GM21381 (cell line): ENCODE measurements at regions not wholly inside any gene's neighbourhood (a gene's known extent, or its start where the extent isn't known, plus 50 kb on each side); places are given as distances from the start of the nearest gene placed in this dataset.
"Not testable (repeated sequence)": the region's sequence is repeated elsewhere in the genome, so short reads cannot be mapped to it uniquely, and the experiment has no call there.

Experiments used
- ATAC-seq: cut with Tn5 transposase; IDR thresholded peaks from one replicate; pipeline ENCODE4 v1.9.1; 2021; ENCODE audit warnings: mild to moderate bottlenecking, moderate library complexity; ENCODE audit not compliant: unreplicated experiment

DNA sequence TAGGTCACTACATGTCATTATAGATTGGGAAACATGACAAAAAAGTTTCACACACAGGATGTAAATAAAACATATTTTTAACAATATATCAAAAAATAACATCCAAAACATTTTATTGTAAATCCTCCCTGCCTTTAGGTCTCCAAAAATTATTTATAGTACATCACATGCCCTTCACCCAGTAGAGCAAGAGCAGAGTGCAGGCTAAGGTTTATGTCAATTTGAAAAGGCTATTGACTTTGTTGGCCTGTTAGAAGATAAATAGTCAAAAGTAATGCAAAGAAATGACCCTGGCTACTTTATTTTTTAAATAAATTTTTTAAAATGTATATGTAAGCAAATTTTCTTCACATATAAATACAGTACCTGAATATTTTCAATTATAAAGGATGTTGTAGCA, 983.7 kb downstream of the RAB28 start:
- no peak for ATAC-seq

DNA sequence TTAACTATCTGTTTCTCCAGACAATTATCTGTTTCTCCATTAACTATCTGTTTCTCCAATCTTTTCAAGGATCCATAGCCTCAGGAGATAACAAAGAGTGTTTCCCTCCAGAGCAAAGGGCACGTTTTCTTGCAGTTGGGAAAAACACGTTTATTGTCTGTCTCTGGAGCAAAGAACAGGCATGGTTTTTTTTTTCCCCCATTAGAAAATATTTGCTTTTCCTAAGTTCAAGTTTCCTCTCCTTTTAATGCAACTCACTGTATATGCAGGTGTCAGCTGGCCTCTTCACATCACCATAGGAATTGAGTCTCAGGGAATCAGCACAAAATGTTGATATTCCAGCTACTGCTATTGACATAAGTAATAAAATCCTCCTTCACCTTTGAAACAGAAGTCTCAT, 984.4 kb downstream of the RAB28 start:
- ATAC-seq = no peak

DNA sequence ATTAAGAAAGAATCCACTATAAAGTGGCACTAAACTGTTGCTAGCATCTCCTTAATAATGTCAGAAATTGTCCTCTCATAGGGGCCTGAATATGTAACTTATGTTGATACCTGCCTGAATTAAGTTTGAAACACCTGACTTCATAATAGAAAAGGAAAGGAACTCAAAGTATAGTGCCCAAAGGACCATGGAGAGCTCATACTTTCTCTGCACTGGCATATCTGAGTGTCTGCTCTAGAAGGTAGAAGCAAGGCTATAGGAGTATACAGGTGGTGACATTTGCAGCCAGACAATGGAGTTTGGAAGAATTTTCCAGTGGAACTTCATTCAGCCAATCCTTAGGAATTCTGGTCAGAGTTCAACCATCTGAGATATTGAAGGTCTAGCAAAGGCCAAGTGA, 988.9 kb downstream of the RAB28 start:
- no peak for ATAC-seq

DNA sequence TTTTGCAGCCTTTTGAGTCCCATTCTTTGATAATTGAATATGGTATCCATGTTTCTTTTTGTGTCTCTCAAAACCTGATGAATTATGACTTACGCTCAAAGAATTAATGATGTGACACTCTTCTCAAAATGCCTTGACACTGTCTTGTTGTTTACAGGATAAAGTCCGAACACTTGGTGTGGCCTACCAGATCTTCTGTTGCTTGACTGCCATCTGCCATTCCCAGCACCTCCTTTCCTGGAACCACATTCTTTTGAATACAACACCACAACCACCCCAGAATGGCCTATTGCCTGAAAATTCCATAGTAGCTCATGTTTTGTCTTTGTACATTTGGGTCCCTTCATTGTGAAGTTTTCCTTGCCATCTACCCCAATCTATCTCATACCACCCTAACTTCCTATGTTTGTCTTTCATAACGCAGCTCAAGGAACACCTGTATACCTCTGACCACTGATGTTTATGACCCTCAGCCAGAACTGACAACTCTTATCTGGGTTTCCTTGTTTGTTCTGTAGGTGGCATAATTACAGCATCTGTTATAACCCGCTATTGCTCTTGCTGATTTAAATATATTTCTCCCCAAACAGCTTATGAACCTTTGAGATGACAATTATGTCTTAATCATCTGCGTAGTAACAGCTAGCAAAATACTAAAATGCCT, 991.3 kb downstream of the RAB28 start:
- ATAC-seq = no peak

DNA sequence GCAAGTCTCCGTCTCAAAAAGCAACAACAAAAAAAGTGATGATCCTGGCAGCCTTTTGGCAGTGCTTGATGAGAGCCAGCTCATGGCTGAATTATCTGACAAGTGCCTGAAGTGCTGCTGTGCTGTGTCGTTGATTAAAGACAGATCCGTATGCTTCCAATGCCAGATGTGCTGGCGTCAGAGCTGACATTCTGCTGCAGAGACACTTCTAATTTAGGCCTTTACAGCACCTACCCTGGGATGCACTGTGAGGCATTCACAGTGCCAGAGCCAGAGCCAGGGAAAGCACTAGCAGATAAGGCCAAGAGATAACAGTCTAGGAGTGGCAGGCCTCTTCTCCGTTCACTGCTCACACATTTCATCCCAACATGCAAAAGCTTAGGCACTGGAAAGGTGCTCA, 995.5 kb downstream of the RAB28 start:
- ATAC-seq = no peak

DNA sequence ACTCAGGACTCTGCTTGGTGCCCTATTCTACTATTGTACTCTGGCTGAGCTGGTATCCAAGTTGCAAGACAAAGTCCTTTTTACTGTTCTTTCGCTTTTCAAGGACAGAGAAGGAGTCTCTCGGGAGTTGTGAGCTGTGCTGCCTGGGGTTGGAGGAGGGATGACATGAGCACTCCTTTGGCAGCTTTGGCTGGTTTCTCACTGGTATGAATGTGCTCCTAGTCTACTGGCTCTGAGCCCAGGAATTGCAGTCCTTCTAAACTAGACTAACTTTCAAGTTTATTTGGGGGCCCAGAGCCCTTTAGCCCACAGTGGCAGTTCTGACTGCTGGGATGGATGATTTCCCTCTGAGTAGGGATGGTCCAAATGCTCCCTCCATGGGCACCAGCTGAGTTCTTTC, 997.1 kb downstream of the RAB28 start:
- ATAC-seq = no peak

DNA sequence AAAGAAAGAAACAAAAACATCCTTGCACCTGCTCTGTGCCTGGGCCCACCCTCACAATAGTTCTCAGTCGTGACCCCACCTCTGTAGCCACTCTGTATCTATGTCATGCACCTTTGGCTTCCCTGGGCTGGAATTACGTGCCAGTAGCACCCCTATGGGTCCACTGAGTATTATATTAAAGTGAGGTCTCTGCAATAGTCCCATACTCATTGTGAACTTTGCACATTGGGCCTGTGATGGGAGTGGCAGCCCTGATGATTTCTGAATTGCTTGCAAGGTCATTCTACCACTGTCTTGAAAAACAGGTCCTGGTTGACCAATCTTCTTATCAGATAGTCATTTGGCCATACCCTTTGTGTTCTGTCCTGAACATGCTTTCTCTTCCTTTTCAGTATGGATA, 1012.1 kb downstream of the RAB28 start:
- no peak for ATAC-seq

DNA sequence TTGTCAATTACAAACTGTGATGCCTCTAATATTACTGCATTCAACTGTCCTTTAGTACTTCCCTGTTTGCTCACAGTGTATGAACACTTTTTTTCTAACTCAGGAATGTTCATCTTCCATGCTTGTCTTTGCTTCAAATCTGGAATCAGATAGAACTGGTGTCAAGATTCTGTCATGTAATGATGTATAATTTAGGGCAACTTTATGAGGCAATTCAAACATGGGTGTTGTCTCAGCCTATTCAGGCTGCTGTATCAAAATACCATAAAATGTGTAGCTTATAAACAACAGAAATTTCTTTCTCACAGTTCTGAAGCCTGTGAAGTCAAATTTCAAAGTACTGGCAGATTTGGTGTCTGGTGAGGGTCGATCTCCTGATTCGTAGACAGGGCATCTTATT, 1012.9 kb downstream of the RAB28 start:
- ATAC-seq = no peak

DNA sequence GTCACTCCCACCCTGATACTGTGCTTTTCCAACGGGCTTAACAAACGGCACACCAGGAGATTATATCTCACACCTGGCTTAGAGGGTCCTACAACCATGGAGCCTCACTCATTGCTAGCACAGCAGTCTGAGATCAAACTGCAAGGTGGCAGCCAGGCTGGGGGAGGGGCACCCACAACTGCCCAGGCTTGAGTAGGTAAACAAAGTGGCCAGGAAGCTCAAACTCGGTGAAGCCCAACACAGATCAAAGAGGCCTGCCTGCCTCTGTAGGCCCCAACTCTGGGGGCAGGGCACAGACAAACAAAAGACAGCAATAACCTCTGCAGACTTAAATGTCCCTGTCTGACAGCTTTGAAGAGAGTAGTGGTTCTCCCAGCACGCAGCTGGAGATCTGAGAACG, 1022.6 kb downstream of the RAB28 start:
- ATAC-seq = not testable (repeated sequence)

DNA sequence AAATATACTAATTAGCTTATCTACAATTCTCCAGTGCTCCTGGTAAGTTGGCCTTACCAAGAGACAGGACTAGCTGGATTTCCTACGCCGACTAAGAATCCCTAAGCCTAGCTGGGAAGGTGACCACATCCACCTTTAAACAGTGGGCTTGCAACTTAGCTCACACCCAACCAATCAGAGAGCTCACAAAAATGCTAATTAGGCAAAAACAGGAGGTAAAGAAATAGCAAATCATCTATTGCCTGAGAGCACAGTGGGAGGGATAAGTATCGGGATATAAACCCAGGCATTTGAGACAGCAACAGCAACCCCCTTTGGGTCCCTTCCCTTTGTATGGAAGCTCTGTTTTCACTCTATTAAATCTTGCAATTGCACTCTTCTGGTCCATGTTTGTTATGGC, 1025.0 kb downstream of the RAB28 start:
- ATAC-seq = no peak

DNA sequence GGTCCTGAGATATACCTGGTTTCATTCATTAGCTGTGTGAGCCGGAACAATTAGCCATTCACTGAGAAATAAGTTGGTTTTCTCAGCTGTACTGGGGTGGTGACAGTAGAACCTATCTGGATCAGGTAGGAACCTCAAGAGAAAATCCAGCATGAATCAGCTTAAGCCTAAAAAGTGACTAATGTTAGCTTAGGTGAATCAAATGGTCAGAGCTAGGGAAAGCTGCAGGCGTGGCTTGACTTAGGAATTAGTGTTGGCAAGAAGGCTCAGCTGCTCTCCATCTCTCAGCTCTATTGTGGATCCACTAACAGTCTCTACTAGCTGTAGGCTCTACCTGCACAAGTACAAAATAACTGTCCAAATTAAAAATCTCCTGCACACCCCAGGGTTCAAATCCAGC, 1025.5 kb downstream of the RAB28 start:
- no peak for ATAC-seq

DNA sequence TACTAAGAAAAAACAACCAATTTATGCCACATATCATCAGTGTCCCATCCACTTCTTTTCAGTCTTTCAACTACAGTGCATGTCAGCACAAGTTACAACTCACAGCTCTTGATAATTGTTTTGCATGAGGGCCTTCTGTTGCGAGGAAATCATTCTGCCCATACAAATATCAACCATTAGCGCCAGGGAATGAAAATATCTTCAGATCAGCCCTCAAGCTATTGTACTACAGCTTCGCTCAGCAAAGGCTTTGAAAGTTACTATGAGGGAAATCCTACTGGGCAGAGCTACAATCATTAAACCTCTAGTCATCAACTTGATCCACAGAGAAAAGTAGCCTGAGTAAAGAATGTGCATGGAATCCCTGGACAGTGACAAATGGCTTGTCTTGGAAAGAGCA, 1023.6 kb upstream of the HS3ST1 start:
- no peak for ATAC-seq

DNA sequence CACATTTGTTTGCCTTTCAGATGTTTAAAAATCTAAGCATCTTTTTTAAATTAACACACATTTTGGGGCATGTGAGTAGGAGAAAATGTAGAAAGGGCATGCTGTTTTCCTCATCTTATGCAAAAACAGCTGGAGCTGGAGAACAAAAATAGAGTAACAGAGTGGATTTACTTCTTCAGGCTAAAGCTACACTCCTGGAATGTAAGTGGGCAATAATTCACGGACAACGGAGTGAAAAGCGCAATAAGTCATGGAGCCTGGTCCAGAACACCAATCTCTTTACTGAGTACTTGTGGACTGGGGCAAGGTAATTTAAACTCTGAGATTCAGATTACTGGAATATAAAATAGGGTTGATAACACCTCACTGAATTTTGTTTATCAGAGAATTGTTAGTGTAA, 1018.8 kb upstream of the HS3ST1 start:
- ATAC-seq = no peak

DNA sequence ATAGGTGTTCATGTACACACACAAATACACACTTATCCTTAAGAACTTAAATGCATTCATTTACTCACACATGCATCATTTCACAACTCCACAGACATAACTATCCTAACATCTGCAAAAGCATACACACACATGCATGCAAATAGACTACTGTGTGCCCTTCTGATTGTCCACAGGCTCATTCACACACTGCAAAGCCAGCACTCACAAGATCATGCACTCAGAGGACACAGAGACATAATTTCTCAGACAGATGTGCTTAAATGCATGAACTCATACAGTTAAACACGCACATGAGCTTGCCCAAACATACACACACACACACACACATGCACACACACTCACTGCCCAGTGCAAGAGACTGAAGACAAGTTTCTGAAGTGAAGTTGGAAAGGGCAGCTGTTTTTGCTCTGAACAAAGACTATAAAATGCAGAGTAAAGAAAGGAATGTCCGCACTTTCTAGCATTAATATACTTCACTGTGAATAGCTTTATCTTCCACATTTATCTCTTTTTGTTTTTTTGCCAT, 1018.0 kb upstream of the HS3ST1 start:
- ATAC-seq = no peak

DNA sequence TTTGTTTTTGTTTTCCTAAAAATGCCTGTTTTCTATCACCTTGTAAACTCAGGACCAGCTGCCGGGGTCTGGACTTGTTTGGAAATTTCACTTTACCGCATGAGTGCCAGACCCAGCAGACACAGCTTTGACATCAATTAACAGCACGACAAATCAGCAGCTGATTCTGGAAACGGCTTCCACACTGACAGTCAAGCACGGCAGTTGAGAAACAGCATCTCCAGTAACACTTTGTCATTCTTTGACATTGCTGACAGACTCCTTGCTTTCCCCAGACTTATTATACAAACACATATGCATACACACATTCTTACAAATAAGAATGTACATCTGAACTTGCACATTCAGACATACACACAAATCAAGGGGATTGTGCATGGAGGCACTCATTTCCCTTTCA, 1017.6 kb upstream of the HS3ST1 start:
- ATAC-seq = no peak

DNA sequence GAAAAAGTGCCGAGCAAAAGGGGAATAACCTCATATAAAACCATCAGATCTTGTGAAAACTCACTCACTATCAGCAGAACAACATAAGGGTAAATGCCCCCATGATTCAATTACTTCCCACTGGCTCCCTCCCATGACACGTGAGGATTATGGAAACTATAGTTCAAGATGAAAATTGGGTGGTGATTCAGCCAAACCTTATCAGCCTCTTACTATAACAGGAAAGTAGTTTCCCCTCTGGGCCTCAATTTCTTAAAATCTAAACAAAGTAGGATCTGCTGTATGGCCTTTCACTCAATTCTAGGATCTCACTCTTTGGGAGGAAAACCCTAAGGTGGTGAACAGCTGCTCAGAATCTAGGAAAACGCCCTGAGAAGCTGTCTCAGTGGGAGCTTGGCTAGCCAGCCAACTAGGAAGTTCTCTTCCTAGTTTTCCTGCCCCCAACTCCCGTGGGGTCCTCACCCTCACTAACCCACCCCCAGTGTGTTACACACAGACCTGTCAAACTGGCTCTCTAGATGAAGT, 1017.1 kb upstream of the HS3ST1 start:
- ATAC-seq = no peak

DNA sequence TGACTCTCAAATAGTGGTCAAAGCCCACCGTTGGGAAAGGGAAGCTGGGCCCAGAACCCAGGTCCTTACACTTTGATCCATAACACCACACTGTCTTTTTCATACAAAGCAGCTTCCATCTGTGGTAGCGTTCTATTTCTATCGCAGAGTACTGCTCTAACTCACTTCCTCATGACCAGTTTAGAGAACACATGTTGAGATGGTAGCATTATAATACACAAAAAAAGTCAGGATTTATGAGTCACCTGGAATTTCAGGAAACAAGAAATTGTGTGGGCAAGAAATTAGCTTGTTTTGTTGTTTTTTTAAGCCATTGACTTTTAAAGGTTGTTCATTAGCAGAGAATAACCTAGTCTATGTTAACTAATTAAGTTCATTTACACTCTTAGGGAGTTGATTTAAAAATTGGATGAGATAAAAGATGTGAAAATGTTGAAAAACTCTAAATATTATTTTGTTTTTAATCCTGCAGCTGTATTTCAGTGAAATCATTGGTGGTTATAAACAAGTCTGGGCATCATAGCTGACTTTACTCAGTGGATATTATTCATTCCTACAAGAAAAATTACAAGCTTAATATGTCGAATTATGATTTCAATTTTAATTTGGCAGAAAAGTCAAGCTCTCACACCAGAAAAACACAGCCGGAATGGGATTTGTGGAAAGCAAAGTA, 1011.1 kb upstream of the HS3ST1 start:
- ATAC-seq = no peak

DNA sequence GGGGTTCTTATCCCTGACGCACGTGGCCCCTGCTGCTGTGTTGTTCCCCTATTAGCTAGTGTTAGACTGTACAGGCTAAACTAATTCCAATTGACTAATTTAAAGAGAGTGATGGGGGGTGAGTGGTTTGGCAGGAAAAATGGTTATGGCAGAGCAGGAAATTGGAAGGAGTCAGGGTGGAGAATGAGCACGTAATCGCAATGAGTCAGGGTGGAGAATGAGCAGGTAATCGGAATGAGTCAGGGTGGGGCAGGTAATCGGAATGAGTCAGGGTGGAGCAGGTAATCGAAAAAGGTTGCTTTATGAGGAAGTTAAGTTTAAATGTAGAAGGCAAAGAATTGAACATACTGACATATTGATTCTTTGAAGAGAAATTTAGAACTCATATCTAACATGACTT, 1002.6 kb upstream of the HS3ST1 start:
- not testable (repeated sequence) for ATAC-seq

DNA sequence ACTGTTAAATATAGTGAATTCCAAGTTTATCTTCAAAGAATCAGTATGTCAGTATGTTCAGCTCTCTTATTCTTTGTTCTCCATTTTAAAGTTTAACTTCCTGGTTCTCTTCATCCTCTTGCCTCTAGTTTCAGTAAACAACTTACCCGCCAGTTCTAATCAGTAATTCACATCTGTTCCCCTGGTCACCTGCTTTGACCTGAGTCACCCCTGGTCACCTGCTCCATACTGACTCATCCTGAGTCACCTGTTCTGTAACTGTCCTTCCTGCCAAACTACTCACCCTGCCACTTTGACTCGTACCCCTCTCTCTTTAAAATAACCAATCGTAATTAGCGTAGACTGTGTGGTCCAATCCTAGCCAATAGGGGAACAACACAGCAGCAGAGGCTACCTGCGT, 992.7 kb upstream of the HS3ST1 start:
- ATAC-seq = no peak

DNA sequence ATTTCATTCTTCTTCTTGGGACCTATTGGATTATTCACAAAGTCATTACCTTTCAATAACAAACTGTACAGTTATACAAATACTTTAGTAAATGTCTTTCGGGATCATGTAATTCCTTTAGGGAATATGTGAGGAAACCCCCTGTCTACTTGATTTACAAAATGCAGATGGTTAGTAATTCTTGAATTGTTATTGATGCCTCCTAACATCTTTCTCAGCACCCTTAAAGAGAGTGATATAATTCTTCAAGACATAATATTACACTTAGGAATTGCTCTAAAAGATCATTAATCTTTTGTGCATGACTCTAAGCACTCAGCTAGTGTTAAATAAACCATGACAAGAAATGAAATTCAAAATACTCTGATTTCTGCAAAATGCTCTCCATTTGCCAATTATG, 988.1 kb upstream of the HS3ST1 start:
- ATAC-seq = no peak

DNA sequence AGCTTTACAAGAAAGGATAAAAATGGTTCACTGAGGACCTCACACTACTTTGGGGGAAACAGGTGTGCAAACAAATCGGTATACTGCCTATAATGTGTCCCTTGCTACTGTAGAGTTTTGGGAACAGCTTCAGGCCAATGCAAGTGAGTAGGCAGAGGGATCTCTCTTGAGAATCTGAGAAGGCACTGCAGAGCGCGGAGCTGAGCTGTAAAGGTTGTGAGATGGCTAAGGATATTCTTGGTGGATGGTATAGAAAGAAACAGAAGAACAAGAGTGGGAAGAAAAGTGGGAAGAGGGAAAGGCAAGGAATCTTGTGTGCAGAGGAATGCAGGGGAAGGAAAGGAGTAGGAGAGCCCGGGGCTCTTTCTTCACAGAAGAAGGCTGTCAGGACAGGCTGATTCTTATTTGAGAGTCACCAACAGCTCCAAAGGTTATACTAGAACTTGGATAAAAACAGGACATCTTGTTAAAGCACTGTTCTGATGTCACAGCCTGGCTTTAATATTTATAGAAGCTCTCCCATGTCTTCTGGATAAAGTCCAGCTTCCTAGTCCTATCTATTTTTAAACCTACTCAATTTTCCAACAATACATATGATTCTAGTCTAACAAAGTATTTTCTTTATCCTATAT, 985.6 kb upstream of the HS3ST1 start:
- no peak for ATAC-seq

DNA sequence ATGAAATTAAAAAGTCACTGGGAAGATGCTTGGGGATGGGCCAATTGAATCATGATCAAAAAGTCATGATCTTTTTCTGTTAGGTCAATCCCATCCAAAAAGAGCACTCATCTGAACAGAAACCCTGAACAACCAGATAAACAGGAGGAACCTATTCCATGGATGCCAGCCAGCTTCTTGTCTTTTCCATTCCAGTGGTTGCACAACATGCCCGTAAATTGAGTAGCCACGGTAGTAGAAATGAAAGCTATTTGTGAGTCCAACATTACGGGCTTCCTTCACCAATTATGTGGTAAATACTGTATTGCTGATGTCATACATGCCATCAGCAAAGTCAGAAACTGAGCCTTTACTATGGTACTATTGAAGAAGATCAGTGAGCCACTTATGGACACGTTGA, 982.4 kb upstream of the HS3ST1 start:
- ATAC-seq = no peak
